ENCODE measurements at regions not wholly inside any gene's neighbourhood (a gene's known extent, or its start where the extent isn't known, plus 50 kb on each side); places are given as distances from the start of the nearest gene placed in this dataset.

- TF ChIP-seq TARDBP (IDR thresholded peaks at IDR 0.05) (no peak), BHLHE40 (IDR thresholded peaks at IDR 0.05; ENCODE audit: borderline replicate concordance) (no peak), ZNF384 (IDR thresholded peaks at IDR 0.05) (no peak), NFRKB (IDR thresholded peaks at IDR 0.05) (no peak), FOXA1 (IDR thresholded peaks at IDR 0.05) (no peak), LEF1 (IDR thresholded peaks at IDR 0.05; ENCODE audit: borderline replicate concordance) (no peak), HDGF (IDR thresholded peaks at IDR 0.05; ENCODE audit: borderline replicate concordance) (no peak), FOXM1 (IDR thresholded peaks at IDR 0.05; ENCODE audit: borderline replicate concordance) (no peak), ARNT (IDR thresholded peaks at IDR 0.05) (no peak), SUZ12 (IDR thresholded peaks at IDR 0.05) (no peak)
Observed at GRCh38 chr4:154164931-154165839, 326.4 kb downstream of the DCHS2 start.
